ENCODE measurements at regions not wholly inside any gene's neighbourhood (a gene's known extent, or its start where the extent isn't known, plus 50 kb on each side); places are given as distances from the start of the nearest gene placed in this dataset.

DNA sequence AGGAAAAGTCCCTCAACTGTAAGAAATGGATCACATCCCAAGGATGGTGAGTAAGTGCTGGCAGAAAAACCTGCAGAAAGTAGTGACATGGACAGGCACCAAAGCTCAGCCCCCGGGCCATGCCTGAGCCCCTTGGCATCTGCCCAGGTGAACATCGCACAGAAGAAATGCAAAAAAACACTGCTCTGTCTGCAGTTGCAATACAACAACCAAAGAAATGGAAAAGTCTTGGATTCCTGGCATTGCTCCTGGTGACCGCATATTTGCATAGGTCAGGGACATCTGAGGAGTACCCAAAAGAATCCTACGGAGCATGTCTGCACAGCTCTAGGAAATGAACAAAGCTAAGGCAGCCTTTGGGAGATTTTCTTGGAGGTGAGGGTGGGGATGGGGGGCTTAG is 63.1 kb upstream of the PTPRT start:
- H3K27me3 ChIP-seq: peaks cover 0 to 8% (median 0%) of the 10 kb centered on the region in 7 donors
- H3K36me3 ChIP-seq: no peaks in the 10 kb centered on the region
- intact Hi-C loops (cut with DNase I): no loop called here
- ATAC-seq (no peak), DNase-seq (no peak)
- H3K4me3 ChIP-seq: no peak overlapping the region
- no peak overlapping the region for H3K27ac ChIP-seq
- no peaks in the 10 kb centered on the region for H3K4me1 ChIP-seq
- 76 to 79% methylated on average over 4 of the region's 4 CpGs for WGBS, 2 donors
- TF ChIP-seq, protein P1, sequence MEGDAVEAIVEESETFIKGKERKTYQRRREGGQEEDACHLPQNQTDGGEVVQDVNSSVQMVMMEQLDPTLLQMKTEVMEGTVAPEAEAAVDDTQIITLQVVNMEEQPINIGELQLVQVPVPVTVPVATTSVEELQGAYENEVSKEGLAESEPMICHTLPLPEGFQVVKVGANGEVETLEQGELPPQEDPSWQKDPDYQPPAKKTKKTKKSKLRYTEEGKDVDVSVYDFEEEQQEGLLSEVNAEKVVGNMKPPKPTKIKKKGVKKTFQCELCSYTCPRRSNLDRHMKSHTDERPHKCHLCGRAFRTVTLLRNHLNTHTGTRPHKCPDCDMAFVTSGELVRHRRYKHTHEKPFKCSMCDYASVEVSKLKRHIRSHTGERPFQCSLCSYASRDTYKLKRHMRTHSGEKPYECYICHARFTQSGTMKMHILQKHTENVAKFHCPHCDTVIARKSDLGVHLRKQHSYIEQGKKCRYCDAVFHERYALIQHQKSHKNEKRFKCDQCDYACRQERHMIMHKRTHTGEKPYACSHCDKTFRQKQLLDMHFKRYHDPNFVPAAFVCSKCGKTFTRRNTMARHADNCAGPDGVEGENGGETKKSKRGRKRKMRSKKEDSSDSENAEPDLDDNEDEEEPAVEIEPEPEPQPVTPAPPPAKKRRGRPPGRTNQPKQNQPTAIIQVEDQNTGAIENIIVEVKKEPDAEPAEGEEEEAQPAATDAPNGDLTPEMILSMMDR (IDR thresholded peaks at IDR 0.05): no peak
- H3K9me3 ChIP-seq: no peaks in the 10 kb centered on the region

DNA sequence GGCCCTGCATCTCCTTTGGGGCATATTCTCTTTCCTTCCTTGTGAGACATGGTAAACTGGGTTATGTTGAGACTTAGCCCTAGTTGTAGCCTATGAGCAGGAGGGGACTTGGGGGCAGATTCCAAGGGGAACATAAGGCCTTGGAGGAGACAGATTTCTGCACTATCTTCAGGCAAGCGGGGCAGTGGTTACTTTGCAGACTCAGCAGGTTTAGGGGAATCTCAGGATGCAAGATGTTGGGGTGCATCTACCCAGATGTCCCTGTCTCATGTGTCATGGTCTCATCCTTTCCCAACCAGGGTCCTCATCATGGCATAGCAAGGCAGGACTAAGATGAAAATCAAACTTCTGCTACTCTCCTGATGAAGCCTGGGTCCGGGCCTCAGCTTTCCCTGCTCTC is 58.6 kb upstream of the PTPRT start:
- H3K36me3 ChIP-seq: no peaks in the 10 kb centered on the region
- intact Hi-C loops (cut with DNase I): no loop called here
- H3K27ac ChIP-seq: no peak overlapping the region
- DNase-seq (no peak), ATAC-seq (no peak)
- TF ChIP-seq, protein P1 (IDR thresholded peaks at IDR 0.05): no peak
- H3K27me3 ChIP-seq: peaks cover 0 to 16% (median 6%) of the 10 kb centered on the region in 7 donors
- WGBS, 2 donors: 75 to 81% methylated on average over 2 of the region's 2 CpGs
- no peak overlapping the region for H3K4me3 ChIP-seq
- no peaks in the 10 kb centered on the region for H3K4me1 ChIP-seq
- no peaks in the 10 kb centered on the region for H3K9me3 ChIP-seq

DNA sequence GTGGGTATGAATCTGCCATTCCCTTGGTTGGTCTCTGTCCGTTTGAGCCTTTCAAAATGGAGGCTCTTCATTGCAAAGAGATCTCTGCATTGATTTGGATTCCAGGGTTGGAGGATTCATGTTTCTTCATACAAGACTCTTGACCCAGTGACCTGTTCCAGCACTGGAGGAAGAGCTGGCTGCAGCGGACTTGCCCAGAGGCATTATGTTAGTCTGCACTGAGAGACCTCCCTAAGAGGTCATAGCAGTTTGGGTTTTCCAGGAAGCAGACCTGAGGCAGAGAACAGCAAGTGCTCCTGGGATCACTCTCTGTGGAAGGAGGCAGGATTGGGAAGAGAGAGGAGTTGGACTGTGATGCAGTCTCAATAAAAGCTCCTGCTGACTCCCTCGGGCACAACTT is 57.7 kb upstream of the PTPRT start:
- no peak overlapping the region for H3K4me3 ChIP-seq
- no peaks in the 10 kb centered on the region for H3K9me3 ChIP-seq
- ATAC-seq (no peak), DNase-seq (no peak)
- no peaks in the 10 kb centered on the region for H3K36me3 ChIP-seq
- WGBS, 2 donors: 52 to 60% methylated on average over 3 of the region's 3 CpGs
- intact Hi-C loops (cut with DNase I): no loop called here
- H3K27me3 ChIP-seq: peaks cover 0 to 25% (median 6%) of the 10 kb centered on the region in 7 donors
- TF ChIP-seq, protein P1 (IDR thresholded peaks at IDR 0.05): no peak
- no peaks in the 10 kb centered on the region for H3K4me1 ChIP-seq
- no peak overlapping the region for H3K27ac ChIP-seq

DNA sequence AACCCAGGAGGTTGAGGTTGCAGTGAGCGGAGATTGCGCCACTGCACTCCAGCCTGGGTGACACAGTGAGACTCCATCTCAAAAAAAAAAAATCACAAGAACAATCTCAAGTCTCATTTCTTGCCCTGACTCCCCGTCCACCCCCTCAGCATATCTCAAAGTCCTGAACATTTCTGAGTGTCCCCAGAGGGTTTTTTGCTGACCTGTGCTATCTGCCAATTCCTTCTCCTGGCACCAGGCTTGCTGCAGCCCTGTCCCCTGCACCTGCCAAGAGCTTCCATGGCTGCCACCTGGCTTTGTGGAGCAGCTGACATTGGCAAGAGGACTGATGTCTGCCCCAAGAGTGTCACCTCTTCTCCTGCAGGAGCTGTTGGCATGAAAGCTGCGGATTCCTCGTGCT is 54.9 kb upstream of the PTPRT start:
- no peaks in the 10 kb centered on the region for H3K9me3 ChIP-seq
- TF ChIP-seq, protein P1 (IDR thresholded peaks at IDR 0.05): no peak
- no peaks in the 10 kb centered on the region for H3K4me1 ChIP-seq
- DNase-seq (no peak), ATAC-seq (no peak)
- intact Hi-C loops (cut with DNase I): no loop called here
- H3K4me3 ChIP-seq: no peak overlapping the region
- peaks cover 0 to 29% (median 6%) of the 10 kb centered on the region in 7 donors for H3K27me3 ChIP-seq
- WGBS, 2 donors: 78 to 82% methylated on average over 5 of the region's 5 CpGs
- H3K36me3 ChIP-seq: no peaks in the 10 kb centered on the region
- H3K27ac ChIP-seq: no peak overlapping the region

Measured in heart right ventricle (tissue), 16 donors.